HG03469 (cell line): ENCODE measurements at regions not wholly inside any gene's neighbourhood (a gene's known extent, or its start where the extent isn't known, plus 50 kb on each side); places are given as distances from the start of the nearest gene placed in this dataset.
"Not testable (repeated sequence)": the region's sequence is repeated elsewhere in the genome, so short reads cannot be mapped to it uniquely, and the experiment has no call there.

Experiments
- ATAC-seq: cut with Tn5 transposase; IDR thresholded peaks from one replicate; pipeline ENCODE4 v1.9.1; 2021; ENCODE audit warnings: mild to moderate bottlenecking, moderate library complexity, moderate number of reproducible peaks; ENCODE audit not compliant: unreplicated experiment

GRCh38 chr1:177648138-177648537, 321.7 kb downstream of the SEC16B start:
- ATAC-seq: no peak

DNA sequence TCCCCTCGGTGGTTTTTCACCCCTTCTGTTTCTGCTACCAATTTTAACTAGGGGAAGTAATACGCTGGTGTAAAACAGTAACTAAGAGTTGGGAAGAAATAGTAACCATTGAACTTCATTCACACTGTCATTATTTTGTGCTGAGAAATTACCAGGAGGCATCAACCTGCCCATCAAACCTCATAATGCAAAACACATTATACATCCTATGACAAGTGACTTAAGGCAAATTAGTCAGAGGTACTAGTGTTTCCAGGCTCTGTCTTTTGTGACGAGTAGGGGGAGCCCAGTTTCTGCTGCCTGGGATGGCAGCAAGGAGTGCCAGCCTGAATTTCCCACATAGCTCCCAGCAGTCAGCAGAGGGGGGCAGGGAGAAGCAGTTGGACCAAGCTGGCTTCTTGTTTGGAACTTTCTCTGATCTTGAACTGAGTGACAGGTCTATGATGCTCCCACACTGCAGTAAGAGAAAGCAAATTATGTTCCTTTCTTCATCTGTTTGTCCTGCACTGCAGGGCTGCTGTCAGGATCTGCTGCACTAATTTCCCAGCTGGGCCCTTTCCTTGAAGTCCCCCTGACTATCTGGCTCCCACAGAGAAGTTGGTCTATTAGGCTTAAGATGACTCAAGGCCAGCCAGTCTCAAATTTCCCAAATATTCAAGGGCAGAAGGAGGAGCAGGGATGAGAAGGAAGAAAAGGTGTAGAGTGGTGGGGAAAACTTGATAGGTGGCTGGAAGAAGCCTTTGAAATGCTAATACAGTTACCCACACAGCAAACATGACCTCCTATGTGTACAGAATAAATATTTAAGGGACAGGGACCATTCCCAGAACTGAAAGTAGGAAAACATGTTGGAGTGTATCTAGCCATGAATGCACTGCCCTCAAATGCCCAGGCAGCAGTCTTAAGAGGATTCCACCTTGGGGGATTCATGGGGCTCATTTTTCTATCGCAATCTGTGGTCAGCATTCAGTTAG, 322.8 kb downstream of the SEC16B start:
- no peak for ATAC-seq

GRCh38 chr1:177645491-177646190, 324.2 kb downstream of the SEC16B start:
- ATAC-seq: no peak

- ATAC-seq: no peak
Observed at GRCh38 chr1:177640687-177641086, 329.2 kb downstream of the SEC16B start.

DNA sequence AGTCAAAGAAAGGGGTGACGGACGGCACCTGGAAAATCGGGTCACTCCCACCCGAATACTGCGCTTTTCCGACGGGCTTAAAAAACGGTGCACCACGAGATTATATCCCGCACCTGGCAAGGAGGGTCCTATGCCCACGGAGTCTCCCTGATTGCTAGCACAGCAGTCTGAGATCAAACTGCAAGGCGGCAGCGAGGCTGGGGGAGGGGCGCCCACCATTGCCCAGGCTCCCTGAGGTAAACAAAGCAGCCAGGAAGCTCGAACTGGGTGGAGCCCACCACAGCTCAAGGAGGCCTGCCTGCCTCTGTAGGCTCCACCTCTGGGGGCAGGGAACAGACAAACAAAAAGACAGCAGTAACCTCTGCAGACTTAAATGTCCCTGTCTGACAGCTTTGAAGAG, 335.7 kb downstream of the SEC16B start:
- not testable (repeated sequence) for ATAC-seq

DNA sequence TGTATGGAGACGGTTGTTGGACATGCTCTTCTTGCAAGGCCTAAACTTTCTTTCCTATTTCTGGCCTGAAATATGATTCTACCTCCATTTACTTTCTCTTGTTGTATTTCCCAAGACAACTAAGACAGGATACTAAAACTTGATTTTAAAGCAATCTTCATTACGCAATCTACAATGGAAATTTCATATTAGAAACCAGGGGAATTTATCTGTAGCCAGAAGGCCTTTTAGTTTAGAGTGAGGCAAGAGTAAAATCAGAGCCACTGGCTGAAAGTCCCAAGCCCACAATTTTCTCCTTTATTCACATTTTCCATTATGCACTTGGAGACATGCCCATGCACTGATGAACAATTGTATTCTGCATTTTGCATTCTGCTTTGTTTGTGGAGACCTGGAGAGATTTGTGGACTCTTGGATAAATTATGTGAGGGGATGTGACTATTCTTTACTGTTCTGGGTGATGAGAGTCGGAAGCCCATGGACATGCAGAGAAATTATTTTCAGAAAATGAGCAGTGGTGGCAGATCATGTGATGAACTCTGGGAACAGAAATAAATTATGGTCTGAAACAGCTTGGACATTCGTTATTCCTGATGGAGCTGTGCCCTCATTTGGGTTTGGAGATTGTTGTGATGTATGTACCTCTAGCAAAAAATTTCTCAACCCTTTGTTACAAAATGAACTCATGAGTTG, 336.8 kb downstream of the SEC16B start:
- no peak for ATAC-seq

- no peak for ATAC-seq
Observed at GRCh38 chr1:177631770-177632169, 338.1 kb downstream of the SEC16B start.

- no peak for ATAC-seq
Observed at GRCh38 chr1:177629526-177629925, 340.3 kb downstream of the SEC16B start.

DNA sequence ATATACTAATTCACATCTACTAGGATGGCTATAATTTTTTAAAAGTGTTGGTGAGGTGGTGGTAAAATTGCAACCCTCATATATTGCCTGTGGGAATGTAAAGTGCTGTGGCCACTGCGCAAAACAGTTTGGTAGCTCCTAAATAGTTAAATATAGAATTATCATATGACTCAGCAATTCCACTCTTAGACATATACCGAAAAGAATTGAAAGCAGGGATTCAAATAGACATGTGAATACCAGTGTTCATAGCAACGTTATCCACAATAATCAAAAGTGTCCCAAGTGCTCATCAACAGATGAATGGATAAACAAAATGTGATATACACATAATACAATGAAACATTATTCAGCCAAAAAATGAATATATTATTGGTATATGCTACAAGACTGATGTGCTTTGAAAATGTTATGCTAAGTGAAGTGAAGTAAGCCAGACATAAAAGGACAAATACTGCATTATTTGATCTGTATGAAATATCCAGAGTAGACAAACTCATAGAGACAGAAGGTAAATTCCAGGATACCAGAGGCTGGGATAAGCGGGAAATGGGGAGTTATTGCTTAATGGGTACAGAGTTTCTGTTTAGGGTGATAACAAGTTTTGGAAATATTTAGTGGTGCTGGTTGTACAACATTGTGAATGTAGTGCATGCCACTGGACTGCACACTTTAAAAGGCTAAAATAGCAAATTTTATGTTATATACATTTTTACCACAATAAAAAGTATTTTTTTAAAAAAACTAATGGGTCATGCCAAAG, 342.5 kb downstream of the SEC16B start:
- no peak for ATAC-seq

DNA sequence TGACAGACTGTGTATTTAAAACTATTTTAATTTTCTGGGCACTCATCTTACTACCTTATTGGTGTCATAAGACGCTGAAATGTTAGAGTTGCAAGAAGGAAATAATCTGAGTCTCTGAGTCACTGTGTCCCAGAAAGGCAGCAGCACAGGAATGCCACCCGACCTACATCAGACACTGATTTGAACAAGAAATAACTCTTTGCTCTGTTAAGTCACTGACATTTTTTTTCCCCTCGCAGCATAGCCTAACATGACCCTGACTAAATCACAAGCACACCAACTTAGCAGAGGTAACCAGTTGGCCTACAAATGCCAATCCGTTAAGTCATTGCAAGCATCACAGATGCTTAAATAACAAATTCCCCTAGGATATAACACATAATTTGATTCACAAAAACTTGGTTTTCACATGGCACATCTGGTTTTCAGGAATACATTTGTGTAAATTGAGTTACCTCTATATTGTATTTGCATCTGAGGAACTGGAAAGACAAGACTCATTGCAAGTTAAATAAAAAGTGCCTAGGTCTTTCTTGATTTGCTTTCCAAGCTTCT, 349.1 kb downstream of the SEC16B start:
- no peak for ATAC-seq

GRCh38 chr1:177615251-177615650, 354.6 kb downstream of the SEC16B start:
- ATAC-seq: no peak

DNA sequence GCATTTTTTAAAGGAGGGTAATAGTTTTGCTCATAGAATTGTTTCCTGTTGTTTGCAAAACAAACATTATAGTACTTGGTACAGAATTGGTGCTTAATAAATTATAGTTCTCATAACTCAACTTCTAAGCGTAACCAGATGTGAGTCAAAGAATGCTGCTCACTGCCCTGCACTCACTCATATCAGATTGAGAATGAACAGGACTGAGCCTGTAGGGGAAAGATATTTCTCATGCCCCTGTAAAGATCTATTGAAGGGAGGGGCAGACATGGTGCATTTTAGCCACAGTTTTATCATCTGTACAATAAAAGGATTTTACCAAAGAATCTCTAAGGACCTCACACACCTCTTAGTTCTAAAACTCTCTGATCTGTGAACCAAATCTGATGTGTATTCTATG, 358.5 kb downstream of the SEC16B start:
- no peak for ATAC-seq

GRCh38 chr1:177609953-177610352, 359.9 kb downstream of the SEC16B start:
- no peak for ATAC-seq

DNA sequence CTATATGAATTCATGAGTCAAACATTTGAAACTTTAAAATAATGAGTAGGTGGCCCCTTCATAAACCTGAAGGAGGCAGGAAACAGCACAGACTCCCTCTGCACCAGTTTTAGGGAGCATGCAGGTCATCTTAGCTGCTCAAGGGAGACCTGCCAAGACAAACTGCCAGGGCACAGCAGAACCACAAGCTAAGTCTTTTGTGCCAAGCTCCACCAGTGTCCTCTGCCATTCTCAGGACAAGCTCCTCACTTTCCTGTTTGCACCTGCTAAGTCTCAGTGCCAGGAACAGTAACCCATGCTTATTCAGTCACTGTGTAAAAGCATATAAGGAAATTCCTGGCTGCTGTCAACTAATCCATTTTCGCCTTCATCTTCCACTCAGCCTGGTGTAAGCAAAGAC, 368.9 kb downstream of the SEC16B start:
- no peak for ATAC-seq

- ATAC-seq: no peak
Observed at GRCh38 chr1:177600321-177600720, 369.5 kb downstream of the SEC16B start.

- no peak for ATAC-seq
Observed at GRCh38 chr1:177597393-177597792, 372.5 kb downstream of the SEC16B start.

DNA sequence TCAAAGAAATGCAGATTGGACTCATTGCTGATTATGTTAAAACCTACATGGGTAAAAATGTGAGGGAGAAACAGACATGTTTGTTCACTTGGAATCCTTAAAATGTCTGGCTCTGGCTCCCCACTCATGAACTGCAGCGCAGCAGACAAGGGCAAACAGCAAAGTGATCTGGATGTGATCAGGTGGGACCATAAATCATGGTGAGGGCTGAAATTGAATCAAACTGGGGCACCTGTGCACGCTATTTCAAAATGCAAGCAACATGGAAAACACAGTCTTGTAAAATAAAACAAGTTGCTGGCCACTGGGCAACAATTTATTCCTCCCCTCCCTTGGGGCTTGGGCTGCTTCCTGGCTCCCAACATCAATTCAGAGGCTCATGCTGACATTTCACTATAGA, 373.4 kb downstream of the SEC16B start:
- no peak for ATAC-seq

- ATAC-seq: no peak
Observed at GRCh38 chr1:177593105-177593504, 376.8 kb downstream of the SEC16B start.

DNA sequence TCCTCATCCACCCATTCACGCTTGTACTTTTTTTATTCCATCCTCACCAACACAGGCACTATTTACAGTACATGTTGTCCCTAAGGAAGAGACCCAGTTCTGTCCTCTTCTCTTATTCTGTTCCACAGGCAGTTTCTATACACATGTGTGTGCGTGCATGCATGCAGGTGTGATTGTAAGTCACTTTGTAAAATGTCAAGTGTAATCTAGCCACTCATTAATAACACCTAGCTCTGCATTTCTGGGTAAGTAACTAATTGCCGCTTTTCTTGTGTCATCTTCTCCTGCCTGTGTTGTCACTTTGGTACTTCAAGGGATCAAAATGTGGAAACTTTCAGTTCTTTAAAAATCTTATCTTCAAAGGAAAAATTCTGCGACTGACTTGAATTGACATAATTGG, 377.2 kb downstream of the SEC16B start:
- no peak for ATAC-seq

DNA sequence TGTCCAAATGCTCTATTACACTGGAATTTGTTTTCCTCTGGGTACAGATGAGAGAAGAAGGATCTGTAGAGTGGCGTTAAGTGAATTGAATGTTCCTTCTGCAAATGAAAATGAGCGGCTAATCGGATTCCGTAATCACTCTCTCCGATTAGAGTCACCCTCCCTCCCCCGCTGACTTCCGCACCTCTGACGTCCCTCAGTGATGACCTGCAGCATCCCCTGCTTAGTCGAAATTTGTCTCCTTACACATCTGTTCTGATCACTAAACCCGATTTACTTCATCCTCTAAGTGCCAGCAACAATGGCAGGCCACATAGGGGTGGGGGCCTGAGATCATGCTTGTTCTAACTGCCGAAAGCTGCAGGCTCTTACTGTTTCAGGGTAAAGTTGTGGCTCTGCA, 378.7 kb downstream of the SEC16B start:
- ATAC-seq: no peak
